Bronchial epithelial cell (primary cell): ENCODE measurements at regions not wholly inside any gene's neighbourhood (a gene's known extent, or its start where the extent isn't known, plus 50 kb on each side); places are given as distances from the start of the nearest gene placed in this dataset.

Source experiments
- DNase-seq: peaks from one replicate; pipeline ENCODE4 v3.0.0-alpha.2; 2010; ENCODE audit warnings: low read depth
- FAIRE-seq: peaks from 2 replicates; lab custom pipeline; 2011; peaks lifted over from hg19 to GRCh38; lab: Jason Lieb, UNC
- H3K27me3 ChIP-seq: 2 replicates; pipeline ENCODE4 v1.5.1; 2011; ENCODE audit warnings: low read length; ENCODE audit not compliant: control insufficient read depth, insufficient read depth
- H3K36me3 ChIP-seq: 2 replicates; pipeline ENCODE4 v1.5.1; 2011; ENCODE audit warnings: low read length; ENCODE audit not compliant: control insufficient read depth, insufficient read depth
- H3K4me3 ChIP-seq: 2 replicates; pipeline ENCODE4 v1.5.1; 2011; ENCODE audit warnings: mild to moderate bottlenecking, low read depth, low read length, control low read depth
- TF ChIP-seq, protein P1 (sequence below): IDR thresholded peaks from 2 replicates; pipeline ENCODE4 v1.5.1; 2011; ENCODE audit warnings: mild to moderate bottlenecking, moderate library complexity, low read length, control low read depth, inconsistent platforms; ENCODE audit not compliant: insufficient read depth, severe bottlenecking

DNA sequence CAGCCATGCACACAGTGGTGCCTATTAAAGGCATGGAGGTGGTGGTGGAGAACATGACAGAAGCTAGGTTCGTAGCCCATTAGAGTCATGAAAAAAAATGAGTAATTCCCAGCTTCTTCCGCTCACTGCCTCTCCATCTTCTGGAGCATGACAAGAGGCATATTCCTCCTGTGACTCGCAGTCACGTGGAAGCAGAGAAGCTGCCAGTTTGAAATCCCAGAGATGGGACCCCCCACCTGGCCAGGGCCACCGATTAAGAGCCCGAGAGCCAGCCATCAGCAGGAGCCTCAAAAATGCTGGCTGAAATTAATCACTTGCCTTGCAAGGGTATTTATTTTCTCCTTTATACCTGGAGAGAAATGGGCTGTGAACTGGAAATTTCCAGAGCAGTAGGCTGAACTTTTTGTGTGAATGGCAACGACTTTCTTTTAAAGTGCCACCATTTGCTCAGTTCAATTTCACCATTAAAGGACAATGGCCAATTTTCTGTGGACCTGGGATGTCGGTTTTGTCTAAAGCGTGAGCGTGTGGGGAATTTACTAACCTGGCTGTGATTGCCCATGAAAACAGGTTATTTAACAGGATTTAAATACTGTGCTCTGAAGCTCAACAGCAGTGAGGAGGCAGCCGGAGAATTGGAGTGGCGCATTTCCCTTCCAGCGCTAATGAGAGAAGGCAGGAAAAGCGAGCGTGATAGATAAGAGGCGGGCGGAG is 189.7 kb upstream of the SDK2 start:
- FAIRE-seq (no peak), DNase-seq (no peak)
- no peak overlapping the region for H3K4me3 ChIP-seq
- no peaks in the 10 kb centered on the region for H3K27me3 ChIP-seq
- no peaks in the 10 kb centered on the region for H3K36me3 ChIP-seq
- TF ChIP-seq, protein P1, sequence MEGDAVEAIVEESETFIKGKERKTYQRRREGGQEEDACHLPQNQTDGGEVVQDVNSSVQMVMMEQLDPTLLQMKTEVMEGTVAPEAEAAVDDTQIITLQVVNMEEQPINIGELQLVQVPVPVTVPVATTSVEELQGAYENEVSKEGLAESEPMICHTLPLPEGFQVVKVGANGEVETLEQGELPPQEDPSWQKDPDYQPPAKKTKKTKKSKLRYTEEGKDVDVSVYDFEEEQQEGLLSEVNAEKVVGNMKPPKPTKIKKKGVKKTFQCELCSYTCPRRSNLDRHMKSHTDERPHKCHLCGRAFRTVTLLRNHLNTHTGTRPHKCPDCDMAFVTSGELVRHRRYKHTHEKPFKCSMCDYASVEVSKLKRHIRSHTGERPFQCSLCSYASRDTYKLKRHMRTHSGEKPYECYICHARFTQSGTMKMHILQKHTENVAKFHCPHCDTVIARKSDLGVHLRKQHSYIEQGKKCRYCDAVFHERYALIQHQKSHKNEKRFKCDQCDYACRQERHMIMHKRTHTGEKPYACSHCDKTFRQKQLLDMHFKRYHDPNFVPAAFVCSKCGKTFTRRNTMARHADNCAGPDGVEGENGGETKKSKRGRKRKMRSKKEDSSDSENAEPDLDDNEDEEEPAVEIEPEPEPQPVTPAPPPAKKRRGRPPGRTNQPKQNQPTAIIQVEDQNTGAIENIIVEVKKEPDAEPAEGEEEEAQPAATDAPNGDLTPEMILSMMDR = no peak

DNA sequence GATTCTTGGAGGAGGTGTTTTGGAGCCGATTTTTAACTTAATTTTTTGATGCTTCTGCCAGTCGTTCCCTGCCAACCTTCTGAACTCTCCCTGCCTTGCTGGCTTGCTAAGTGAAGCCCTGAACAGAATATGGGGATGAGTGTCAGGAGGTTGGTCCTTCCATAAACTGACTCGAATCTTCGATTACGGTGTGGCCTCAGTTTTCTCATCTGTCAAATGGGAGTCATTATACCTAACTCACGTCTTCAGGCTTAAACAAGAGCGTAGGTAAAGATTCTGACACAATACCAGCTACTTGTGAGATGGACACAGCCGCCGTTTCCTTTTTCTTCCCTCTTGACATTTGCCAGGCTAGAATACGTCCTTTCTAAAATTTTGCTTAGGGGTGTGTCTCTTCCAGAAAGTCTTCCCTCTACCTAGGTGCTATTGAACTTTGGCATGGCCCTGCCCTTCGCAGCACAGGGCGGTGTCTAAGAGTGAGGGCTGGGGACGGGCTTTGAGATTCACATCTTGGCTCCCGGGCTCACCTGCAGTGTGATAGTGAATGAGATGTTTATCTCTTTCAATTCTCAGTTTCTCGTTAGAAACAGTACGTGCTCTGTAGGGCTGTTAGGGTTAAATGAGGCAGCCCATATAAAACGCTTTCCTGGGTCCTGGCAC is 190.6 kb upstream of the SDK2 start:
- H3K27me3 ChIP-seq = no peaks in the 10 kb centered on the region
- FAIRE-seq = no peak

DNA sequence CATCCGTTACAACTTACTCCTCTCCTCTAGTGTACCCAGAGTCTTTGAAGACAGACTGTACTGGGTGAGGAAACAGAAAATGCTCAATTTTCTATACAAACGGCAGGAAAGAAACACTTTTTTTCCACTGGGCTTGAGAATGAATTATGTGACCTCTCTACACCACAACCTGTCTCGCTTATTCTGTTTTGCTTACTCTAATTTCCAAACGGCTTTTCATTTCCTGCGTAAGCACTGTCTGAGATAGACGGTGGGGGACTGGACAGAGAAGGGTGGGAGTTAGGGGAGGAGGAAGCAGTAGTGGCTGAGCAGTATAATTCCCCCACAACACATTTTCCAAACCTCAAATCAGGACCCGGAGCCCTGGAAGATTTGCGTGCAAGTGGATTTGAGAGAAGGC is 191.4 kb upstream of the SDK2 start:
- no peaks in the 10 kb centered on the region for H3K27me3 ChIP-seq
- no peak for FAIRE-seq
- TF ChIP-seq, protein P1 = no peak
- no peaks in the 10 kb centered on the region for H3K36me3 ChIP-seq
- no peak overlapping the region for H3K4me3 ChIP-seq
- DNase-seq = no peak

More for the DNA sequence above, 190.6 kb upstream of the SDK2 start:
- Histone ChIP-seq H3K36me3 (no peaks in the 10 kb centered on the region), H3K4me3 (no peak overlapping the region)
- TF ChIP-seq, protein P1 = no peak
- no peak for DNase-seq

DNA sequence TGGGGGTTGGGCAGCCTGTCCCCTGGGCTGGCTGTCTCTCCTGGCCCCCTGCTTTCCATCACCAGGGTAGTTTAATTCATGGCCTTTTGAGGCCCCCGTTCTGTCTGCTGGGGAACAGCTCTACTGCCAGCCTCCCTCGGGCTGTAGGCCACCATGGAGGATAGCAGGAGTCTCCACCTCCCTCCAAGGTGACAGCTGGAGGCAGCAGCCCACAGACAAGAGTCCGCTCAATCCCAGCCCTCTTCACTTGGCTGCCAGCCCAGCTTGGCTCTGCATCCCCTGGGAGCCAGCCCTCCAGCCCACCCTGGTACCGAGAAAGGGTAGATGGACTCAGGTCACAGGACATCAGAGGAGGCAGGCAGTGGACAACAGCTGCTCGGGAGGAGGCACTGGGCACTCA is 194.6 kb upstream of the SDK2 start:
- FAIRE-seq = no peak
- Histone ChIP-seq H3K4me3 (no peak overlapping the region), H3K36me3 (no peaks in the 10 kb centered on the region), H3K27me3 (no peaks in the 10 kb centered on the region)
- DNase-seq = no peak
- TF ChIP-seq, protein P1 = no peak

DNA sequence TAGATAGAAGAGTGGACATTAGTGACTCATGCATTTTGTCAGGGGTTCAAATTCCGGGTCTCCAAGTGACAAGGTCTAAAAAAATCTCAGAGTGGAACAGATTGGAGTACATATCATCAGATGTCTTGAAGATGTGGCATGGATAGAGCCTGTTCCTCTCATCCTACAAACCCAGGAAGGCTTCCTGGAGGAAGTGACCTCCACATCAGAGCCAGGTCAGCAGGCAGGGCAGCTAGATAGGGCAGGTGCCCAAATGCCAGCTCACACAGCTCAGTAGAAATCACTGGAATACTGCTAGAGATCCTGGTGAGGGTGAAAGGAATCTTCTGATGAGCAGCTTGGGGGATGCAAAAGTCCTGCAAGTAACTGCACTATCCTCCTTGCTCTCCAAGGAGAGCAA is 196.6 kb upstream of the SDK2 start:
- Histone ChIP-seq H3K4me3 (no peak overlapping the region), H3K36me3 (no peaks in the 10 kb centered on the region), H3K27me3 (no peaks in the 10 kb centered on the region)
- FAIRE-seq = no peak
- TF ChIP-seq, protein P1 = no peak
- DNase-seq = no peak
